RWPE2 (cell line): ENCODE measurements at regions not wholly inside any gene's neighbourhood (a gene's known extent, or its start where the extent isn't known, plus 50 kb on each side); places are given as distances from the start of the nearest gene placed in this dataset.
"Not testable (repeated sequence)": the region's sequence is repeated elsewhere in the genome, so short reads cannot be mapped to it uniquely, and the experiment has no call there.

Experiments
- ATAC-seq: fragments of 200-7000 bp; cut with Tn5 transposase; 3 replicates; pipeline ENCODE4 v1.9.1; 2021; ENCODE audit warnings: low read depth
- DNase-seq: peaks from one replicate; pipeline ENCODE4 v3.0.0-alpha.2; 2020; ENCODE audit warnings: low spot score
- H3K27ac ChIP-seq: fragments of 450-650 bp; 2 replicates; pipeline ENCODE4 v1.5.1; 2017; ENCODE audit warnings: mild to moderate bottlenecking; ENCODE audit not compliant: poor library complexity, severe bottlenecking
- H3K27me3 ChIP-seq: fragments of 250-450 bp; sonication (Bioruptor Pico); 2 replicates; pipeline ENCODE4 v1.5.1; 2021; ENCODE audit warnings: mild to moderate bottlenecking, moderate library complexity; ENCODE audit not compliant: insufficient read depth, poor library complexity, severe bottlenecking
- H3K36me3 ChIP-seq: fragments of 250-450 bp; sonication (Bioruptor Pico); 2 replicates; pipeline ENCODE4 v1.5.1; 2020; ENCODE audit warnings: low read depth, mild to moderate bottlenecking, moderate library complexity
- H3K4me1 ChIP-seq: fragments of 250-450 bp; sonication (Bioruptor Pico); 2 replicates; pipeline ENCODE4 v1.5.1; 2021; ENCODE audit warnings: mild to moderate bottlenecking, moderate library complexity; ENCODE audit not compliant: insufficient read depth, poor library complexity, severe bottlenecking
- H3K4me3 ChIP-seq: fragments of 250-450 bp; sonication (Bioruptor Pico); 2 replicates; pipeline ENCODE4 v1.5.1; 2021; ENCODE audit warnings: mild to moderate bottlenecking, moderate library complexity; ENCODE audit not compliant: severe bottlenecking
- H3K9me3 ChIP-seq: fragments of 250-450 bp; sonication (Bioruptor Pico); 2 replicates; pipeline ENCODE4 v1.5.1; 2021; ENCODE audit warnings: mild to moderate bottlenecking, moderate library complexity; ENCODE audit not compliant: severe bottlenecking
- CTCF ChIP-seq: fragments of 450-650 bp; IDR thresholded peaks from one replicate; pipeline ENCODE4 v1.5.1; 2017; ENCODE audit warnings: mild to moderate bottlenecking, moderate library complexity; ENCODE audit not compliant: poor library complexity, severe bottlenecking

- Histone ChIP-seq H3K36me3 (no peaks in the 10 kb centered on the region), H3K4me3 (no peak overlapping the region), H3K27ac (no peak overlapping the region), H3K4me1 (no peaks in the 10 kb centered on the region), H3K27me3 (peaks cover 3% of the 10 kb centered on the region), H3K9me3 (no peaks in the 10 kb centered on the region)
- no peak for TF ChIP-seq CTCF
- no peak for DNase-seq
- ATAC-seq, result no peak
These were observed 384.8 kb downstream of the TFAP2B start for GRCh38 chr6:51203504-51203903.

- not testable (repeated sequence) for DNase-seq, ATAC-seq, H3K27ac ChIP-seq
These were observed 388.0 kb downstream of the TFAP2B start for GRCh38 chr6:51206686-51207085.

GRCh38 chr6:51209651-51210050 lies 391.0 kb downstream of the TFAP2B start:
- no peak for DNase-seq
- Histone ChIP-seq H3K36me3 (no peaks in the 10 kb centered on the region), H3K27me3 (peaks cover 11% of the 10 kb centered on the region), H3K4me1 (no peaks in the 10 kb centered on the region), H3K27ac (no peak overlapping the region), H3K9me3 (no peaks in the 10 kb centered on the region), H3K4me3 (no peak overlapping the region)
- no peak for ATAC-seq
- no peak for TF ChIP-seq CTCF

More at GRCh38 chr6:51206686-51207085, 388.0 kb downstream of the TFAP2B start:
- H3K36me3 ChIP-seq, H3K4me1 ChIP-seq, H3K4me3 ChIP-seq, H3K9me3 ChIP-seq, H3K27me3 ChIP-seq: not testable (repeated sequence)

GRCh38 chr6:51213811-51214210 lies 395.1 kb downstream of the TFAP2B start:
- no peak overlapping the region for H3K4me3 ChIP-seq
- no peak overlapping the region for H3K27ac ChIP-seq
- peaks cover 7% of the 10 kb centered on the region for H3K27me3 ChIP-seq
- ATAC-seq, result no peak
- no peaks in the 10 kb centered on the region for H3K4me1 ChIP-seq
- no peaks in the 10 kb centered on the region for H3K36me3 ChIP-seq
- TF ChIP-seq CTCF, result no peak
- no peak for DNase-seq
- no peaks in the 10 kb centered on the region for H3K9me3 ChIP-seq

GRCh38 chr6:51214442-51214841 lies 395.8 kb downstream of the TFAP2B start:
- ATAC-seq, result no peak
- no peaks in the 10 kb centered on the region for H3K36me3 ChIP-seq
- H3K9me3 ChIP-seq, result no peaks in the 10 kb centered on the region
- H3K4me1 ChIP-seq, result no peaks in the 10 kb centered on the region
- H3K27me3 ChIP-seq, result peaks cover 7% of the 10 kb centered on the region
- DNase-seq, result no peak
- H3K4me3 ChIP-seq, result no peak overlapping the region
- H3K27ac ChIP-seq, result no peak overlapping the region
- no peak for TF ChIP-seq CTCF
